ENCODE measurements at regions not wholly inside any gene's neighbourhood (a gene's known extent, or its start where the extent isn't known, plus 50 kb on each side); places are given as distances from the start of the nearest gene placed in this dataset.

GRCh38 chr10:57943701-57944100, 324.0 kb downstream of the IPMK start:
- no peak overlapping the region for H3K27ac ChIP-seq
- H3K36me3 ChIP-seq: no peaks in the 10 kb centered on the region
- no peaks in the 10 kb centered on the region for H3K27me3 ChIP-seq
- no peaks in the 10 kb centered on the region for H3K9me3 ChIP-seq
- H3K4me3 ChIP-seq: no peak overlapping the region
- no peaks in the 10 kb centered on the region for H3K4me1 ChIP-seq
- TF ChIP-seq CTCF (IDR thresholded peaks at IDR 0.05) (no peak), POLR2A (IDR thresholded peaks at IDR 0.05) (no peak), EP300 (IDR thresholded peaks at IDR 0.05) (no peak)
- no peak for DNase-seq
- WGBS, 2 donors: 92% methylated on average over 4 of the region's 4 CpGs
- intact Hi-C loops (cut with DNase I): no loop called here

DNA sequence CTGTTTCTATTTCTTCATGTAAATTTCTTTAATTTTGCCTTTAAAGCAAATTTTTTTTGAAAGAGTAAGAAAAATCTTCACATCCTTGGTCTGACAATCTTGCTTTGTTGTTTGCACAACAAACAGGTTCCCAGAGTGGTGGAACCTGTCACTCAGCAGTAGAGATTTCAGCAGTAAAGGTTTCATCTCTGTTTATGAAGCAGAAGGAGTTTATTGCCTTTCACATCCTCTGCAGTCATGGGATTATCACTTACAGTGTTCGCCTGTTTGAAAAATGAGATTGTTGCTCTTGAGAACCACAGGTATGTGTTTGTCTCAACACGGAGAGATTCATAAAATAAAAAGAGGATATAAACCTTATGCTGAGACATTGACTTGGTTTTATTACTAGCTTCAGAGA, 342.6 kb downstream of the IPMK start:
- H3K9me3 ChIP-seq: no peaks in the 10 kb centered on the region
- DNase-seq: no peak
- no peak overlapping the region for H3K4me3 ChIP-seq
- no peak for TF ChIP-seq POLR2AphosphoS5 (IDR thresholded peaks at IDR 0.05)
- no peak for TF ChIP-seq CTCF (IDR thresholded peaks at IDR 0.05)
- no peak for TF ChIP-seq POLR2A (IDR thresholded peaks at IDR 0.05)
- no peak for TF ChIP-seq EP300 (IDR thresholded peaks at IDR 0.05)
- no peaks in the 10 kb centered on the region for H3K4me1 ChIP-seq
- 12 to 52% methylated on average over 2 of the region's 2 CpGs for WGBS, 2 donors
- no peak overlapping the region for H3K27ac ChIP-seq
- intact Hi-C loops (cut with DNase I): no loop called here
- no peaks in the 10 kb centered on the region for H3K36me3 ChIP-seq
- no peaks in the 10 kb centered on the region for H3K27me3 ChIP-seq

- intact Hi-C loops (cut with DNase I): no loop called here
- TF ChIP-seq POLR2A (IDR thresholded peaks at IDR 0.05): no peak
- no peak for TF ChIP-seq EP300 (IDR thresholded peaks at IDR 0.05)
- no peak for TF ChIP-seq POLR2AphosphoS5 (IDR thresholded peaks at IDR 0.05)
- no peak for TF ChIP-seq CTCF (IDR thresholded peaks at IDR 0.05)
- H3K27ac ChIP-seq: no peak overlapping the region
- H3K4me1 ChIP-seq: no peaks in the 10 kb centered on the region
- H3K36me3 ChIP-seq: no peaks in the 10 kb centered on the region
- DNase-seq: no peak
- no peaks in the 10 kb centered on the region for H3K27me3 ChIP-seq
- H3K9me3 ChIP-seq: no peaks in the 10 kb centered on the region
- no peak overlapping the region for H3K4me3 ChIP-seq
Measured at GRCh38 chr10:57921140-57921539, 346.6 kb downstream of the IPMK start.

GRCh38 chr10:57919864-57920263, 347.8 kb downstream of the IPMK start:
- Histone ChIP-seq H3K4me3 (no peak overlapping the region), H3K27me3 (no peaks in the 10 kb centered on the region), H3K27ac (no peak overlapping the region), H3K9me3 (no peaks in the 10 kb centered on the region), H3K36me3 (no peaks in the 10 kb centered on the region), H3K4me1 (no peaks in the 10 kb centered on the region)
- intact Hi-C loops (cut with DNase I): no loop called here
- 18 to 60% methylated on average over 1 of the region's 1 CpG for WGBS, 2 donors
- no peak for TF ChIP-seq POLR2AphosphoS5 (IDR thresholded peaks at IDR 0.05)
- no peak for TF ChIP-seq POLR2A (IDR thresholded peaks at IDR 0.05)
- TF ChIP-seq EP300 (IDR thresholded peaks at IDR 0.05): no peak
- no peak for TF ChIP-seq CTCF (IDR thresholded peaks at IDR 0.05)
- DNase-seq: no peak

DNA sequence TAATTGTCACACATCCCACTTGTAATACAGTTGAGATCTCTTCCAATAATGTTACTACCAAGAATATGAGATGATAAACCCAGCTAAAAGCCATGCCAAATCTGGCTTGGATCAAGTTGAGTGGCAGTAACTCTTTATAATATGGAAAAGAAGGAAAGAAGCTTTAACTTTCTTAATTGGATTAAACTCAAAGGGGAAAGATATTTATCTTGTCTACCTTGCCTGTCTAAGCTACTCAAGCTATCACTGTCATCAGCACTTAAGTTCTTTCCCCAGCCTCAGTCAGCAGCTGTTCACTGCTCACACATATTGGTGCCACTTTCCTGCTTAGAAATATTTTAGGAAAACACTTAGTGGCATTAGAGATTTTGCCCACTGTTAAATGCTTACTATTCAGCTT, 350.7 kb downstream of the IPMK start:
- DNase-seq: no peak
- H3K9me3 ChIP-seq: no peaks in the 10 kb centered on the region
- H3K27ac ChIP-seq: no peak overlapping the region
- no peaks in the 10 kb centered on the region for H3K36me3 ChIP-seq
- no peaks in the 10 kb centered on the region for H3K4me1 ChIP-seq
- intact Hi-C loops (cut with DNase I): no loop called here
- TF ChIP-seq POLR2A (IDR thresholded peaks at IDR 0.05): no peak
- TF ChIP-seq EP300 (IDR thresholded peaks at IDR 0.05): no peak
- no peak for TF ChIP-seq CTCF (IDR thresholded peaks at IDR 0.05)
- no peak for TF ChIP-seq POLR2AphosphoS5 (IDR thresholded peaks at IDR 0.05)
- no peak overlapping the region for H3K4me3 ChIP-seq
- no peaks in the 10 kb centered on the region for H3K27me3 ChIP-seq

Data from sigmoid colon (tissue), 6 donors.